ENCODE measurements at regions not wholly inside any gene's neighbourhood (a gene's known extent, or its start where the extent isn't known, plus 50 kb on each side); places are given as distances from the start of the nearest gene placed in this dataset.
A peak's percentile ranks its signal among the peaks of the same experiment; 100 is the strongest.

- no peak for DNase-seq
- in situ Hi-C loops (cut with MboI; ENCODE audit: low pct_unique_long_range_greater_than_20kb, low sequenced_read_pairs) = no loop called here
These were observed 139.3 kb upstream of the HMCN1 start for GRCh38 chr1:185594786-185595410.

- in situ Hi-C loops (cut with MboI; ENCODE audit: low pct_unique_long_range_greater_than_20kb, low sequenced_read_pairs) = no loop called here
These were observed 140.9 kb upstream of the HMCN1 start for GRCh38 chr1:185593271-185593670.

GRCh38 chr1:185585770-185586169, 148.4 kb upstream of the HMCN1 start:
- no peak for DNase-seq
- in situ Hi-C loops (cut with MboI; ENCODE audit: low pct_unique_long_range_greater_than_20kb, low sequenced_read_pairs) = no loop called here

More at GRCh38 chr1:185593271-185593670, 140.9 kb upstream of the HMCN1 start:
- DNase-seq = no peak

- in situ Hi-C loops (cut with MboI; ENCODE audit: low pct_unique_long_range_greater_than_20kb, low sequenced_read_pairs) = no loop called here
- DNase-seq = no peak
These were observed 152.0 kb upstream of the HMCN1 start for GRCh38 chr1:185581961-185582725.

- in situ Hi-C loops (cut with MboI; ENCODE audit: low pct_unique_long_range_greater_than_20kb, low sequenced_read_pairs) = no loop called here
- DNase-seq = no peak
These were observed 153.2 kb upstream of the HMCN1 start for GRCh38 chr1:185581020-185581419.

- in situ Hi-C loops (cut with MboI; ENCODE audit: low pct_unique_long_range_greater_than_20kb, low sequenced_read_pairs) = no loop called here
- no peak for DNase-seq
These were observed 155.9 kb upstream of the HMCN1 start for GRCh38 chr1:185578293-185578692.

GRCh38 chr1:185574139-185574875, 159.9 kb upstream of the HMCN1 start:
- DNase-seq = no peak
- in situ Hi-C loops (cut with MboI; ENCODE audit: low pct_unique_long_range_greater_than_20kb, low sequenced_read_pairs) = no loop called here

- in situ Hi-C loops (cut with MboI; ENCODE audit: low pct_unique_long_range_greater_than_20kb, low sequenced_read_pairs) = no loop called here
- DNase-seq = no peak
These were observed 160.5 kb upstream of the HMCN1 start for GRCh38 chr1:185573677-185574076.

GRCh38 chr1:185573162-185573561, 161.0 kb upstream of the HMCN1 start:
- in situ Hi-C loops (cut with MboI; ENCODE audit: low pct_unique_long_range_greater_than_20kb, low sequenced_read_pairs) = no loop called here
- DNase-seq = no peak

- no peak for DNase-seq
- in situ Hi-C loops (cut with MboI; ENCODE audit: low pct_unique_long_range_greater_than_20kb, low sequenced_read_pairs) = no loop called here
These were observed 163.2 kb upstream of the HMCN1 start for GRCh38 chr1:185570962-185571361.

- in situ Hi-C loops (cut with MboI; ENCODE audit: low pct_unique_long_range_greater_than_20kb, low sequenced_read_pairs) = no loop called here
- no peak for DNase-seq
These were observed 165.8 kb upstream of the HMCN1 start for GRCh38 chr1:185568155-185569123.

- no peak for DNase-seq
- in situ Hi-C loops (cut with MboI; ENCODE audit: low pct_unique_long_range_greater_than_20kb, low sequenced_read_pairs) = no loop called here
These were observed 166.8 kb upstream of the HMCN1 start for GRCh38 chr1:185567440-185567839.

- DNase-seq = peak; percentile 56
- in situ Hi-C loops (cut with MboI; ENCODE audit: low pct_unique_long_range_greater_than_20kb, low sequenced_read_pairs) = no loop called here
These were observed 167.2 kb upstream of the HMCN1 start for GRCh38 chr1:185566995-185567394.

- in situ Hi-C loops (cut with MboI; ENCODE audit: low pct_unique_long_range_greater_than_20kb, low sequenced_read_pairs) = no loop called here
- no peak for DNase-seq
These were observed 168.9 kb upstream of the HMCN1 start for GRCh38 chr1:185565302-185565701.

GRCh38 chr1:185564816-185565215, 169.4 kb upstream of the HMCN1 start:
- in situ Hi-C loops (cut with MboI; ENCODE audit: low pct_unique_long_range_greater_than_20kb, low sequenced_read_pairs) = no loop called here
- DNase-seq = no peak

- DNase-seq = no peak
- in situ Hi-C loops (cut with MboI; ENCODE audit: low pct_unique_long_range_greater_than_20kb, low sequenced_read_pairs) = no loop called here
These were observed 171.5 kb upstream of the HMCN1 start for GRCh38 chr1:185562461-185563359.

- peak; percentile 50 for DNase-seq
- in situ Hi-C loops (cut with MboI; ENCODE audit: low pct_unique_long_range_greater_than_20kb, low sequenced_read_pairs) = no loop called here
These were observed 172.6 kb upstream of the HMCN1 start for GRCh38 chr1:185561629-185562028.

GRCh38 chr1:185560760-185561159, 173.4 kb upstream of the HMCN1 start:
- peak; percentile 8 for DNase-seq
- in situ Hi-C loops (cut with MboI; ENCODE audit: low pct_unique_long_range_greater_than_20kb, low sequenced_read_pairs) = no loop called here

Data from KBM-7 (cell line).